ENCODE measurements at regions not wholly inside any gene's neighbourhood (a gene's known extent, or its start where the extent isn't known, plus 50 kb on each side); places are given as distances from the start of the nearest gene placed in this dataset.

DNA sequence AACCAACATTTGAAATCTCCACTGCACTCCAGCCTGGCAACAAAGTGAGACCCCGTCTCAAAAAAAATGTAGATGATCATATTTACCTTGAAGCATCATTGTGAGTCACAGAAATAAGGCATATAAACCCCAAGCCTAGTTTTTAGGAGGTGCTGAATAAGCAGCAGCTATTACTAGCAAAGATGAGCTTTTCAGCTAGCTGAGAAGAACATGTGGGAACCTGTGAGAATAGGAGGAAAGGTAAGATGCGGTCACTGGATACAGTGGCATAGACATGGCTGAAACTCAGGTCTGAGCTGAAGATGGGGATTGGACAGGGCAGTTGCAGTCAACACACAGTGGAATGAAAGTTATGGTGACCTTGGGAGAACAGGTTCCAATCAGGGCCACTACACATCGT is 284.3 kb upstream of the IRAK1BP1 start:
- no peak for TF ChIP-seq CTCF (IDR thresholded peaks at IDR 0.05)
- H3K9me3 ChIP-seq (ENCODE audit: control insufficient read depth, low read length) = no peaks in the 10 kb centered on the region
- no peaks in the 10 kb centered on the region for H3K36me3 ChIP-seq (ENCODE audit: control insufficient read depth, insufficient read depth, low read length)
- no peak overlapping the region for H3K27ac ChIP-seq
- no peaks in the 10 kb centered on the region for H3K79me2 ChIP-seq
- H2AFZ ChIP-seq = no peak overlapping the region
- H3K4me1 ChIP-seq = no peaks in the 10 kb centered on the region
- no peak overlapping the region for H3K4me2 ChIP-seq (ENCODE audit: low read length)
- no peaks in the 10 kb centered on the region for H3K27me3 ChIP-seq (ENCODE audit: control insufficient read depth, insufficient read depth, low read length)
- H3K4me3 ChIP-seq (ENCODE audit: low read depth, low read length) = no peak overlapping the region
- H3K9ac ChIP-seq = no peak overlapping the region

- H3K9ac ChIP-seq = no peak overlapping the region
- no peak overlapping the region for H3K4me2 ChIP-seq (ENCODE audit: low read length)
- no peak for TF ChIP-seq CTCF (IDR thresholded peaks at IDR 0.05)
- no peak overlapping the region for H3K27ac ChIP-seq
- H3K36me3 ChIP-seq (ENCODE audit: control insufficient read depth, insufficient read depth, low read length) = no peaks in the 10 kb centered on the region
- H3K9me3 ChIP-seq (ENCODE audit: control insufficient read depth, low read length) = no peaks in the 10 kb centered on the region
- no peak overlapping the region for H3K4me3 ChIP-seq (ENCODE audit: low read depth, low read length)
- no peaks in the 10 kb centered on the region for H3K27me3 ChIP-seq (ENCODE audit: control insufficient read depth, insufficient read depth, low read length)
- H3K4me1 ChIP-seq = no peaks in the 10 kb centered on the region
- no peaks in the 10 kb centered on the region for H3K79me2 ChIP-seq
- H2AFZ ChIP-seq = no peak overlapping the region
Observed at GRCh38 chr6:78589436-78589835, 277.9 kb upstream of the IRAK1BP1 start.

GRCh38 chr6:78593898-78594667 is 273.3 kb upstream of the IRAK1BP1 start:
- Histone ChIP-seq H3K4me2 (ENCODE audit: low read length) (no peak overlapping the region), H3K9ac (no peak overlapping the region), H3K27me3 (ENCODE audit: control insufficient read depth, insufficient read depth, low read length) (no peaks in the 10 kb centered on the region), H3K79me2 (no peaks in the 10 kb centered on the region), H3K27ac (no peak overlapping the region), H3K9me3 (ENCODE audit: control insufficient read depth, low read length) (no peaks in the 10 kb centered on the region), H3K36me3 (ENCODE audit: control insufficient read depth, insufficient read depth, low read length) (no peaks in the 10 kb centered on the region), H3K4me1 (no peaks in the 10 kb centered on the region), H2AFZ (no peak overlapping the region), H3K4me3 (ENCODE audit: low read depth, low read length) (no peak overlapping the region)
- TF ChIP-seq CTCF (IDR thresholded peaks at IDR 0.05) = no peak

GRCh38 chr6:78594668-78595066 is 272.7 kb upstream of the IRAK1BP1 start:
- H3K4me1 ChIP-seq = no peaks in the 10 kb centered on the region
- no peaks in the 10 kb centered on the region for H3K9me3 ChIP-seq (ENCODE audit: control insufficient read depth, low read length)
- H3K4me2 ChIP-seq (ENCODE audit: low read length) = no peak overlapping the region
- no peak overlapping the region for H2AFZ ChIP-seq
- H3K9ac ChIP-seq = no peak overlapping the region
- no peaks in the 10 kb centered on the region for H3K36me3 ChIP-seq (ENCODE audit: control insufficient read depth, insufficient read depth, low read length)
- no peaks in the 10 kb centered on the region for H3K27me3 ChIP-seq (ENCODE audit: control insufficient read depth, insufficient read depth, low read length)
- H3K4me3 ChIP-seq (ENCODE audit: low read depth, low read length) = no peak overlapping the region
- no peaks in the 10 kb centered on the region for H3K79me2 ChIP-seq
- TF ChIP-seq CTCF (IDR thresholded peaks at IDR 0.05) = no peak
- no peak overlapping the region for H3K27ac ChIP-seq

DNA sequence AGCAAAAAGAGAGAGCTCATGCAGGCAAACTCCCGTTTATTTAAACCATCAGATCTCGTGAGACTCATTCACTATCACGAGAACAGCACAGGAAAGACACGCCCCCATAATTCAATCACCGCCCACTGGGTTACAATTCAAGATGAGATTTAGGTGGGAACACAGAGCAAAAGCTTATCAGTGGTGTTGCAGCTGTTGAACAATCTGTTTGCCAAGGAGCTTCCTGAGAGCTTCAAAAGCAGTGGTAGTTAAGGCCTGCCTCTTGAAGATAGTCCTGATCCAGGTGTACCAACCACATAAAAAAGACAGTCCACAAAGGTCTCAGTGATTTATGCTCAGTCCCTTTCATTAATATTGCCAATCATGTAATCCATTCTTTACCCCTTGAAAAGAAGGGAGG is 269.4 kb upstream of the IRAK1BP1 start:
- H3K36me3 ChIP-seq (ENCODE audit: control insufficient read depth, insufficient read depth, low read length) = no peaks in the 10 kb centered on the region
- no peaks in the 10 kb centered on the region for H3K79me2 ChIP-seq
- H3K9ac ChIP-seq = no peak overlapping the region
- no peak overlapping the region for H3K4me2 ChIP-seq (ENCODE audit: low read length)
- no peaks in the 10 kb centered on the region for H3K27me3 ChIP-seq (ENCODE audit: control insufficient read depth, insufficient read depth, low read length)
- H3K27ac ChIP-seq = no peak overlapping the region
- H3K4me1 ChIP-seq = no peaks in the 10 kb centered on the region
- no peak overlapping the region for H3K4me3 ChIP-seq (ENCODE audit: low read depth, low read length)
- no peaks in the 10 kb centered on the region for H3K9me3 ChIP-seq (ENCODE audit: control insufficient read depth, low read length)
- TF ChIP-seq CTCF (IDR thresholded peaks at IDR 0.05) = no peak
- no peak overlapping the region for H2AFZ ChIP-seq
